Effector CD4-positive, alpha-beta T cell (primary cell): ENCODE measurements at regions not wholly inside any gene's neighbourhood (a gene's known extent, or its start where the extent isn't known, plus 50 kb on each side); places are given as distances from the start of the nearest gene placed in this dataset.

Source experiments
- DNase-seq: peaks from one replicate; pipeline ENCODE4 v3.0.0-alpha.2; 2020

- no peak for DNase-seq
Measured at GRCh38 chr2:220134756-220135534, 507.5 kb downstream of the SLC4A3 start.

GRCh38 chr2:220143336-220143735 lies 515.9 kb downstream of the SLC4A3 start:
- DNase-seq = no peak

- DNase-seq = no peak
Measured at GRCh38 chr2:220144411-220144810, 517.0 kb downstream of the SLC4A3 start.

GRCh38 chr2:220147161-220148038 lies 520.0 kb downstream of the SLC4A3 start:
- no peak for DNase-seq

DNA sequence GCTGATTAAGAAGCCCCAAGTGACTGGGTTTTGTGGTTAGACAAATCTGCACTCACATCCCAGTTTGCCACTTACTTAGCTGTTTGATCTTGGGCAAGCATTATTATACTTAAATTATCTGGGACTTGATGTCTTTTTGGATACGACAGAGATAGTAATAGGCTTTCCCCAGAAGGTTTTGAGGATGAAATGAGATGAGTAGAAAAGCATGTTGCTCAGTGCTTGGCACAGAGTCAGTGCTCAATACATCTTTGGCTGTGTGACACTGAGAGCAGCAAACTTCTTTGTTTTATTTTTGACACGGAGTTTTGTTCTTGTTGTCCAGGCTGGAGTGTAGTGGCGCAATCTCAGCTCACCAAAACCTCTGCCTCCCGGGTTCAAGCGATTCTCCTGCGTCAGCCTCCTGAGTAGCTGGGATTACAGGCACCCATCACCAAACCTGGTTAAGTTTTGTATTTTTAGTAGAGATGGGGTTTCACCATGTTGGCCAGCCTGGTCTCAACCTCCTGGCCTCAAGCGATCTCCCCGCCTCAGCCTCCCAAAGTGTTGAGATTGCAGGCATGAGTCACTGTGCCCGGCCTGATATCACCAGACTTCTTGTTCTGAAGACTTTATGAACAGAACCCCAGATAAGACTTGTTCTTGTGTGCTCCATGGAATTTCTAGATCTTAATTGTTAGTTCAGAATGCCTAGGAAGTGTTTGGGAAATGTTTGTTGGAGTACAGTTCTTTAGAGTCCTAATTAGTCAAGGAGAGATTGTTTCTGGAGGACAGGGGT lies 521.2 kb downstream of the SLC4A3 start:
- DNase-seq = no peak

GRCh38 chr2:220151341-220151740 lies 523.9 kb downstream of the SLC4A3 start:
- DNase-seq = no peak

- no peak for DNase-seq
Measured at GRCh38 chr2:220152281-220152935, 525.0 kb downstream of the SLC4A3 start.

GRCh38 chr2:220153118-220153517 lies 525.7 kb downstream of the SLC4A3 start:
- DNase-seq = no peak

GRCh38 chr2:220154304-220154703 lies 526.9 kb downstream of the SLC4A3 start:
- DNase-seq = no peak

- DNase-seq = no peak
Measured at GRCh38 chr2:220157312-220157711, 529.9 kb downstream of the SLC4A3 start.

- DNase-seq = no peak
Measured at GRCh38 chr2:220159738-220160137, 532.3 kb downstream of the SLC4A3 start.

DNA sequence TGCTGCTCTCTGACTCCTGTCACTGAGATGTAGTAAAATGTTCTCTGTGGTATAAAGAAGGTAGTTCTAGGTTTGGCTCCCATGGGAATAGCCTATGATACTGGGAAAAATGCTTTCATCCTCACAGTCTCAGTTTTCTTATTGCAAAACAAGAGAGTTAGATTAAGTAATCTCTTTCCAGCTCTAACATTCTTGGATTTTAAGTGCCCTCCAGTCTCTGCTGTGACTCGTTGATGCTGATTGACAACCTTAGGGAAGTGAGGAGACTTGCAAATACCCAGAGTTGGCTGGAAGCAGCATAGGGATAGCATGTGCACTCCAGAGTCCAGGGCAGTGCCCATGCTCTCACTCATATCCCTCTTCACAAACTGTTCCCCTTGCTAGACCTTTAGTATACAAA lies 534.9 kb downstream of the SLC4A3 start:
- DNase-seq = no peak

- no peak for DNase-seq
Measured at GRCh38 chr2:220163486-220163885, 536.1 kb downstream of the SLC4A3 start.

- no peak for DNase-seq
Measured at GRCh38 chr2:220165401-220165800, 538.0 kb downstream of the SLC4A3 start.

- no peak for DNase-seq
Measured at GRCh38 chr2:220166616-220167015, 539.2 kb downstream of the SLC4A3 start.

DNA sequence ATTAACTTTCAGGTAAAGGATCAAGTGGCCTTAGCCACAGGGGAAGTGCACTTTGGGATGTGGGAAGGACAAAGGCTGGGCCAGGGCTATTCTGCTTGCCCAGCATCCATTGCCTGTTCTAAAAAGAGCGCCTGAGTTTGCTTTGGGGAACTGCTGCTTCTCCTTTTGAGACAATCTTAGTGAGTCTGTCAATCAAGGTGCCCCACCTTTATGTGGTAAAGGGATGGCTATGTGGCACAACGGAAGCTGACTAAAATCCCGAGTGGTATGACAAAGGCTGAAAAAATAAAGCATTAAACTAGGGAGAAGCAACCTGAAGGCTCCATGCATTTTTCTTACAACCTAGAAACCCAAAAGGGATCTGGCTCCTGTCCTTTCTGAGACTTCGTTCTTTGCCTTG lies 540.5 kb downstream of the SLC4A3 start:
- DNase-seq = no peak

DNA sequence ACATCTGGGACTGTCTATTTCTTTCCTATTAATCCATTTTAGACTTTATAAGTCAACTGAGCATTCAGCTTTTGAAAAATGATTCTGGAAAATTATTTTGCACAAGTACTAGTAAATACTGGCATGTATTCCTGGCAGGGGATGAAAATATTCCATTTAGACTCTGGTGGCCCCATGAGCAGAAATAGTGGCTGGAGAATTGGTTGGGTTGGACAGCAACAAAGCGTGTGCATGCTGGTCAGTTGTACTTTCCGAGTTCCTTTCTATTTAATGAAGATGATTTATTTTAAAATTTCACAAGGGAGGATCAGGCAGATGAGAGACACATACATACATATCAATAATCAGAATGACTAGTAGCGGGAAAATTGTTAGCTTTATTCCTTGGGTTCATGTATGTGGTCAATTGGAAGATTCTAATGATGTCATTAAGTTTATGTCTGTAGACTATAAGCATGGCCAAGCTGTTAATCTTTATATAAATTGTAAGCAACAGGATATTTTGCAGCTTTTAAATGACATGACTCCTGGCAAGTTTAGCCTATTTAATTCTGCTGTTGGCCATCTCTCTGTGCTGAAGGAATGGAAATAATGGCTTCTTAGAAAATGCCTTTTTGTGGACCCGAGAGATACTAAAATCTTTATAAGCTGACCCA lies 541.6 kb downstream of the SLC4A3 start:
- DNase-seq = no peak

- no peak for DNase-seq
Measured at GRCh38 chr2:220174826-220175225, 547.4 kb downstream of the SLC4A3 start.

DNA sequence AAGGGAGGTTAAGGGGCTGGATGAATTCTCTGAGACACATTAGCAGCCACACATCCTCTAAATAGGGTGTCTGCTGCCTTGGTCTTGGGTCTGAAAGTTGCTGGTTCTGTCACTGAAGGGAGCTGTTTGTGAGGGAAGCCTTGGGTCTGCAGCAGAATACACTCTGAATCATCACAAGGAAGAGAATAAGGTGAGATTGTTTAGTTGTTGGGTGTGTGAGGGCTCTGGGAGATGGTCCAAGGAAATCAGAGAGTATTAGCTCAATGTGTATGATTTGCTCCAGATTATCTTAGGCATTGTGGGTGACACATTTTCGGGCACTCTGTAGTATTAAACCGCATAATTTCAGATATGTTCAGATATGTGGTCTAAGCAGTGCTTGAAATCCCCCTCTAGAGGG lies 548.5 kb downstream of the SLC4A3 start:
- DNase-seq = no peak

GRCh38 chr2:220178991-220179695 lies 551.7 kb downstream of the SLC4A3 start:
- no peak for DNase-seq

DNA sequence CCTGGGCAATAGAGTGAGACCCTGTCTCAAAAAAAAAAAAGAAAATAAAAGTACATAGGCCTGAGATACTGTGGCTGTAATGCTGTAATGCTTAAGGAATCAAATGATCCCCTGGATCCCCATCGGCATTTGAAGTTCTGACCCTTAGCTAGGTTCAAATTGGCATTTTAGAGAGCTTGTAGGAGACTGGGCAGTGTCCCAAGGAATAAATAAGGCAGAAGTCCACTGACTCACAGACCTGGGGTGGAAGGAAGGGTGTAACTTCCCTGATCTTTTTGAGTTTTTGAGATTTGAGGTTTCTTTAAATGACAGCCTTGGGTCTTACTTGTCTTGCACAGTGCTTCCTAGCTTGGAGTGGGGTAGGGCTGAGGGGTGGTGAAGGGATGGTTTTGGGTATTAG lies 553.7 kb downstream of the SLC4A3 start:
- DNase-seq = no peak

- no peak for DNase-seq
Measured at GRCh38 chr2:220182790-220183189, 555.4 kb downstream of the SLC4A3 start.
